C1 segment of cervical spinal cord (tissue), 14 donors: ENCODE measurements at regions not wholly inside any gene's neighbourhood (a gene's known extent, or its start where the extent isn't known, plus 50 kb on each side); places are given as distances from the start of the nearest gene placed in this dataset.

Experiments used
- DNase-seq, 14 donors: peaks; one replicate each; lab custom pipeline; 2025; lab: John Stamatoyannopoulos, UW

GRCh38 chrX:134173541-134174272 lies 63.3 kb upstream of the CCDC160 start:
- DNase-seq = no peak

GRCh38 chrX:134174273-134174660 lies 62.7 kb upstream of the CCDC160 start:
- DNase-seq = no peak

- no peak for DNase-seq
These were observed 62.1 kb upstream of the CCDC160 start for GRCh38 chrX:134174859-134175258.

GRCh38 chrX:134177527-134177926 lies 59.5 kb upstream of the CCDC160 start:
- DNase-seq = no peak

- DNase-seq = no peak
These were observed 56.2 kb upstream of the CCDC160 start for GRCh38 chrX:134180601-134181274.

- DNase-seq = no peak
These were observed 55.7 kb upstream of the CCDC160 start for GRCh38 chrX:134181275-134181660.

- DNase-seq = no peak
These were observed 53.3 kb upstream of the CCDC160 start for GRCh38 chrX:134183665-134184064.

GRCh38 chrX:134184936-134185335 lies 52.0 kb upstream of the CCDC160 start:
- no peak for DNase-seq

GRCh38 chrX:134186362-134187121 lies 50.4 kb upstream of the CCDC160 start:
- no peak for DNase-seq
